Fibroblast of skin of left biceps (primary cell): ENCODE measurements at regions not wholly inside any gene's neighbourhood (a gene's known extent, or its start where the extent isn't known, plus 50 kb on each side); places are given as distances from the start of the nearest gene placed in this dataset.
A peak's percentile ranks its signal among the peaks of the same experiment; 100 is the strongest.
"Not testable (repeated sequence)": the region's sequence is repeated elsewhere in the genome, so short reads cannot be mapped to it uniquely, and the experiment has no call there.

Experiments used
- DNase-seq, 2 experiments: peaks; one replicate each; pipeline ENCODE4 v3.0.0-alpha.2; 2013; ENCODE audit warnings: low read depth in 2 of 2

GRCh38 chr1:218494449-218494852 lies 149.3 kb downstream of the TGFB2 start:
- DNase-seq = no peak

GRCh38 chr1:218495931-218496330 lies 150.8 kb downstream of the TGFB2 start:
- DNase-seq = no peak

GRCh38 chr1:218496561-218496960 lies 151.4 kb downstream of the TGFB2 start:
- peak; percentile 89 to 90 for DNase-seq

- no peak for DNase-seq
Measured at GRCh38 chr1:218498056-218498938, 153.2 kb downstream of the TGFB2 start.

GRCh38 chr1:218499011-218499691 lies 154.0 kb downstream of the TGFB2 start:
- peak; percentile 74 to 79 for DNase-seq

GRCh38 chr1:218499911-218500310 lies 154.8 kb downstream of the TGFB2 start:
- no peak for DNase-seq

- no peak for DNase-seq
Measured at GRCh38 chr1:218501161-218501560, 156.0 kb downstream of the TGFB2 start.

- no peak for DNase-seq
Measured at GRCh38 chr1:218502383-218502782, 157.2 kb downstream of the TGFB2 start.

GRCh38 chr1:218503102-218503501 lies 158.0 kb downstream of the TGFB2 start:
- DNase-seq = no peak

GRCh38 chr1:218507355-218508002 lies 162.3 kb downstream of the TGFB2 start:
- no peak for DNase-seq

- no peak for DNase-seq
Measured at GRCh38 chr1:218510153-218510772, 165.1 kb downstream of the TGFB2 start.

GRCh38 chr1:218513328-218513727 lies 168.2 kb downstream of the TGFB2 start:
- DNase-seq = no peak

- DNase-seq = no peak
Measured at GRCh38 chr1:218514689-218515088, 169.6 kb downstream of the TGFB2 start.

- DNase-seq = no peak
Measured at GRCh38 chr1:218516526-218516925, 171.4 kb downstream of the TGFB2 start.

GRCh38 chr1:218517459-218517858 lies 172.3 kb downstream of the TGFB2 start:
- DNase-seq = no peak

GRCh38 chr1:218518216-218518740 lies 173.1 kb downstream of the TGFB2 start:
- DNase-seq = no peak

GRCh38 chr1:218520646-218521045 lies 175.5 kb downstream of the TGFB2 start:
- not testable (repeated sequence) for DNase-seq

- DNase-seq = no peak
Measured at GRCh38 chr1:218521414-218522169, 176.5 kb downstream of the TGFB2 start.

GRCh38 chr1:218524526-218524925 lies 179.4 kb downstream of the TGFB2 start:
- no peak for DNase-seq

GRCh38 chr1:218525031-218525430 lies 179.9 kb downstream of the TGFB2 start:
- DNase-seq = no peak
